ENCODE measurements at regions not wholly inside any gene's neighbourhood (a gene's known extent, or its start where the extent isn't known, plus 50 kb on each side); places are given as distances from the start of the nearest gene placed in this dataset.

GRCh38 chr4:30416547-30416946, 303.6 kb upstream of the PCDH7 start:
- no peak for TF ChIP-seq CTCF (IDR thresholded peaks at IDR 0.05)
- H3K9me3 ChIP-seq: peaks cover 0 to 70% of the 10 kb centered on the region in 2 donors
- H3K27me3 ChIP-seq: no peaks in the 10 kb centered on the region
- no peaks in the 10 kb centered on the region for H3K36me3 ChIP-seq
- intact Hi-C loops (cut with DNase I): no loop called here
- no peak overlapping the region for H3K4me3 ChIP-seq
- no peak for DNase-seq
- H3K27ac ChIP-seq: no peak overlapping the region
- H3K4me1 ChIP-seq: no peaks in the 10 kb centered on the region
- no peak for ATAC-seq

- TF ChIP-seq CTCF (IDR thresholded peaks at IDR 0.05): no peak
- no peak for ATAC-seq
- peaks cover 0 to 27% of the 10 kb centered on the region in 2 donors for H3K9me3 ChIP-seq
- DNase-seq: no peak
- H3K4me1 ChIP-seq: no peaks in the 10 kb centered on the region
- H3K4me3 ChIP-seq: no peak overlapping the region
- intact Hi-C loops (cut with DNase I): no loop called here
- no peak overlapping the region for H3K27ac ChIP-seq
- no peaks in the 10 kb centered on the region for H3K36me3 ChIP-seq
- no peaks in the 10 kb centered on the region for H3K27me3 ChIP-seq
Observed at GRCh38 chr4:30427932-30428331, 292.2 kb upstream of the PCDH7 start.

- no peaks in the 10 kb centered on the region for H3K4me1 ChIP-seq
- no peak for TF ChIP-seq CTCF (IDR thresholded peaks at IDR 0.05)
- H3K36me3 ChIP-seq: no peaks in the 10 kb centered on the region
- DNase-seq: no peak
- ATAC-seq: no peak
- H3K27me3 ChIP-seq: no peaks in the 10 kb centered on the region
- no peak overlapping the region for H3K27ac ChIP-seq
- H3K4me3 ChIP-seq: no peak overlapping the region
- H3K9me3 ChIP-seq: peaks cover 0 to 14% of the 10 kb centered on the region in 2 donors
- intact Hi-C loops (cut with DNase I): no loop called here
Observed at GRCh38 chr4:30429813-30430761, 290.1 kb upstream of the PCDH7 start.

- Histone ChIP-seq H3K27me3 (no peaks in the 10 kb centered on the region), H3K27ac (no peak overlapping the region), H3K4me1 (no peaks in the 10 kb centered on the region), H3K36me3 (no peaks in the 10 kb centered on the region), H3K4me3 (no peak overlapping the region), H3K9me3 (no peaks in the 10 kb centered on the region)
- intact Hi-C loops (cut with DNase I): no loop called here
- ATAC-seq (no peak), DNase-seq (no peak)
- TF ChIP-seq CTCF (IDR thresholded peaks at IDR 0.05): no peak
Observed at GRCh38 chr4:30434656-30435055, 285.5 kb upstream of the PCDH7 start.

- H3K4me3 ChIP-seq: no peak overlapping the region
- no peaks in the 10 kb centered on the region for H3K4me1 ChIP-seq
- no peaks in the 10 kb centered on the region for H3K9me3 ChIP-seq
- no peak overlapping the region for H3K27ac ChIP-seq
- H3K36me3 ChIP-seq: no peaks in the 10 kb centered on the region
- no peak for TF ChIP-seq CTCF (IDR thresholded peaks at IDR 0.05)
- no peak for ATAC-seq
- intact Hi-C loops (cut with DNase I): no loop called here
- H3K27me3 ChIP-seq: no peaks in the 10 kb centered on the region
- no peak for DNase-seq
Observed at GRCh38 chr4:30436394-30436793, 283.8 kb upstream of the PCDH7 start.
